Left lung (tissue), 4 donors: ENCODE measurements at regions not wholly inside any gene's neighbourhood (a gene's known extent, or its start where the extent isn't known, plus 50 kb on each side); places are given as distances from the start of the nearest gene placed in this dataset.
A peak's percentile ranks its signal among the peaks of the same experiment; 100 is the strongest.

ENCODE experiments used
- ATAC-seq: fragments of 200-7000 bp; cut with Tn5 transposase; one replicate; pipeline ENCODE4 v1.9.1; 2020; ENCODE audit warnings: moderate library complexity
- DNase-seq, 4 donors: peaks; one replicate each; pipeline ENCODE4 v3.0.0-alpha.2; 2013 to 2020
- H3K27ac ChIP-seq, 2 donors: fragments of 200-600 bp; sonication (generic) in 1 of 2; one replicate each; pipeline versions ENCODE4 v1.5.0 to v1.8.0; 2020 to 2021
- H3K27me3 ChIP-seq, 2 donors: fragments of 200-600 bp; sonication (generic) in 1 of 2; one replicate each; pipeline versions ENCODE4 v1.5.0 to v1.8.0; 2020 to 2021
- H3K36me3 ChIP-seq, 2 donors: fragments of 200-600 bp; sonication (generic) in 1 of 2; one replicate each; pipeline versions ENCODE4 v1.5.0 to v1.8.0; 2020 to 2021
- H3K4me1 ChIP-seq, 2 donors: fragments of 200-600 bp; one replicate each; pipeline ENCODE4 v1.8.0; 2021
- H3K4me3 ChIP-seq, 2 donors: fragments of 200-600 bp; sonication (generic) in 1 of 2; one replicate each; pipeline versions ENCODE4 v1.5.0 to v1.8.0; 2020 to 2021; ENCODE audit warnings: mild to moderate bottlenecking in 1 of 2
- H3K9me3 ChIP-seq, 2 donors: fragments of 200-600 bp; sonication (generic) in 1 of 2; one replicate each; pipeline versions ENCODE4 v1.5.0 to v1.8.0; 2020 to 2021
- intact Hi-C, 2 donors: fragments of 100-400 bp; cut with DNase I; formaldehyde crosslinking; loops; one replicate each; pipeline versions ENCODE4 v1.11.2 to v1.14.2; 2022
- TF ChIP-seq, protein P1 (sequence below), 2 donors: fragments of 200-600 bp; sonication (generic) in 1 of 2; IDR thresholded peaks; one replicate each; pipeline versions ENCODE4 v1.5.0 to v1.8.0; 2021; ENCODE audit warnings: antibody characterized with exemption in 2 of 2
- donor health status: DM: no; HTN: yes; CAD: no.
- donor health status: DM: no; HTN: no; CAD: no.

DNA sequence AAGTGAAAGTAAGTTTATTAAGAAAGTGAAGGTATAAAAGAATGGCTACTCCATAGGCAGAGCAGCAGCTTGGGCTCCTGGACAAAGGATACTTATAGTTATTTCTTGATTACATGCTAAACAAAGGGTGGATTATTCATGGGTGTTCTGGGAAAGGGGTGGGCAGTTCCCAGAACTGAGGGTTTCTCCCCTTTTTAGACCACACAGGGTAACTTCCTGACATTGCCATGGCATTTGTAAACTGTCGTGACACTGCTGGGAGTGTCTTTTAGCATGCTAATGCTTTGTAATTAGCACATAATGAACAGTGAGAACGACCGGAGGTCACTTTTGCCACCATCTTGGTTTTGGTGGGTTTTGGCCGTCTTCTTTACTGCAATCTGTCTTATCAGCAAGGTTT lies 557.6 kb downstream of the SPRY1 start:
- TF ChIP-seq, protein P1, sequence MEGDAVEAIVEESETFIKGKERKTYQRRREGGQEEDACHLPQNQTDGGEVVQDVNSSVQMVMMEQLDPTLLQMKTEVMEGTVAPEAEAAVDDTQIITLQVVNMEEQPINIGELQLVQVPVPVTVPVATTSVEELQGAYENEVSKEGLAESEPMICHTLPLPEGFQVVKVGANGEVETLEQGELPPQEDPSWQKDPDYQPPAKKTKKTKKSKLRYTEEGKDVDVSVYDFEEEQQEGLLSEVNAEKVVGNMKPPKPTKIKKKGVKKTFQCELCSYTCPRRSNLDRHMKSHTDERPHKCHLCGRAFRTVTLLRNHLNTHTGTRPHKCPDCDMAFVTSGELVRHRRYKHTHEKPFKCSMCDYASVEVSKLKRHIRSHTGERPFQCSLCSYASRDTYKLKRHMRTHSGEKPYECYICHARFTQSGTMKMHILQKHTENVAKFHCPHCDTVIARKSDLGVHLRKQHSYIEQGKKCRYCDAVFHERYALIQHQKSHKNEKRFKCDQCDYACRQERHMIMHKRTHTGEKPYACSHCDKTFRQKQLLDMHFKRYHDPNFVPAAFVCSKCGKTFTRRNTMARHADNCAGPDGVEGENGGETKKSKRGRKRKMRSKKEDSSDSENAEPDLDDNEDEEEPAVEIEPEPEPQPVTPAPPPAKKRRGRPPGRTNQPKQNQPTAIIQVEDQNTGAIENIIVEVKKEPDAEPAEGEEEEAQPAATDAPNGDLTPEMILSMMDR (IDR thresholded peaks at IDR 0.05): no peak
- Histone ChIP-seq H3K4me1 (no peaks in the 10 kb centered on the region), H3K9me3 (no peaks in the 10 kb centered on the region), H3K27ac (no peak overlapping the region), H3K36me3 (no peaks in the 10 kb centered on the region), H3K27me3 (no peaks in the 10 kb centered on the region), H3K4me3 (no peak overlapping the region)
- intact Hi-C loops: no loop called here
- ATAC-seq (no peak), DNase-seq (no peak)

DNA sequence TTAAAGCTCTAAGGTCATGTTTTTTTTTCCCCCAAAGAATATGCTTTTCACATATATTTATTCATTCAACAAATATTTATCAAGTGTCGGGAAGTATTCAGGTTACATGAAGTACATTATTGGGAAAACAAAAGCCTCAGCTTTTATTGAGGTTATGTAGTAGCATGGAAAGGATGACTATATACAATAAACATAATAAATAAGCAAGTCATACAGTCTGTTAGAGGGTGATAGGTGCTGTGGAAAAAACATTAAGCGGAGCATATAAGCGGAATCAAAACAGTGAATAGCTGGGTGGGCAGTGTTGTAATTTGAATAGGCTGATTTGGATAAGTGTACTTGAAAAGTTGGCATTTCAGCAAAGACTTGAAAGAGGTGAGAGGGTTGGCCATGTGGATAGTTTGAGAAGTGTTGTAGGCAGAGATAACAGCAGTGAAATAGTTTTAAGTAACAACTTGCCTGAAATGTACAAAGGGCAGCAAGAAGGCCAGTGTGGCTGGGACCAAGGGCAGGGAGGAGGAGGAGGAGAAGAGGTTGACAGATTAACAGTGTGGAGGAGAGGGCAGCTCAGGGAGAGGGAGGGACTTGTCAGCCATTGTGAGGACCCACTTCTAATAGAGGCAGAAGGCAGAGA lies 558.7 kb downstream of the SPRY1 start:
- peak in 2 of 4 donors; percentile 34 to 58 for DNase-seq
- intact Hi-C loops: no loop called here
- H3K27ac ChIP-seq: no peak overlapping the region
- H3K36me3 ChIP-seq: no peaks in the 10 kb centered on the region
- no peak overlapping the region for H3K4me3 ChIP-seq
- ATAC-seq: peak; percentile 95
- H3K4me1 ChIP-seq: no peaks in the 10 kb centered on the region
- TF ChIP-seq, protein P1 (IDR thresholded peaks at IDR 0.05): no peak
- H3K9me3 ChIP-seq: no peaks in the 10 kb centered on the region
- H3K27me3 ChIP-seq: no peaks in the 10 kb centered on the region

DNA sequence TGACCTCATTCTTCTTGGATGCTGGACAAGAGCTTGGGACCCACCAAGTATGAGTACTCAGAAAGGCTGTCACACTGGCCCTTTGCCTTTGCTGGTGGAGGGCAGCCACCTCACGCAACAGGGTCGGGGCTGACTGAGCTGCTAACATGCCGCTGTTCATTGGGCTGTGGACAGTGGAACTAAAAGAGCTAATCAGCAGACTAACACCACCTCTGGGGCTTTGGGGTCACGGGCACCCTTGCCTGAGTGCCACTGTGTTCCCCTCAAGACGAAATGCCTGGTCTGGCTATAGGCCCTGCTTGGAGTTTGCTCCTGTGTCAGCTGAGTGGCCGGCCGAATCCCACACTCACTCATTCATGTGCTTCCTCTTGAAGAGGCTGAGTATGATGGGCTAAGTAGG lies 559.6 kb downstream of the SPRY1 start:
- Histone ChIP-seq H3K36me3 (no peaks in the 10 kb centered on the region), H3K4me1 (no peaks in the 10 kb centered on the region), H3K27ac (no peak overlapping the region), H3K4me3 (no peak overlapping the region), H3K9me3 (no peaks in the 10 kb centered on the region), H3K27me3 (no peaks in the 10 kb centered on the region)
- DNase-seq (no peak), ATAC-seq (no peak)
- intact Hi-C loops: no loop called here
- TF ChIP-seq, protein P1 (IDR thresholded peaks at IDR 0.05): no peak

DNA sequence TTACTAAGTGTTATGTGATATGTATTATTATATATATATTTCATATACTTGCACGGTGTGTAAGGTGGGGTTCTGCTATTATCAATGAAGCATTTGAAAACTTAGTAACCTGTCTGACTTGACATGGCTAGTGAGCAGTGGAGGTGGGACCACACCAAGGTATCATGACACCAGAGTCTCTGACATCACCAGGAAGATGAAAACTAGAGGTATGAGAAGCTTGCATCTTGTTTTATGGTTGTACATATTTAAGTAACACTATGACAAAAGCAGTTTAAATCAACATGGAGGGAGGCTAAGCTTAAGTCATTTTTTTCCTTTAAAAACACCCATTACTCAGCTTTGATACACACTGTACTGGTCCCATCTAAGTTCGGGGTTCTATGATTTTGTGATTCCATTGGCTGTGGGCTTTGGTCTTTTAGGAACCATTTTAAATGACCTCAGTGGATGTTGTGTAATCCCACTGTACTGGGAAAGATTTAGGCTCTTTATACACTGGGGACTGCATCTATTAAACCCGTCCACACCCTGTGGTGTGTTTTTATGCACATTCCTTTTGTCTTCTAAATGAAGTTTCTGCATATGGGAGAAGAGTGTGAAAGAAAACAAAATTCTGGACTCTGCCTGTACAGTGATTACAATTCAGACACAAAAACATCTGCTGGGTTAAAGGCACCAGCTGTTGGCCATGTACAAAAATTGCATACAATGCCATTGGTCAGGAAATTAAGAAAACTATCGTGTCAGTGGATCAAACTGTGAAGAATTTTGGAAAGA lies 570.6 kb downstream of the SPRY1 start:
- intact Hi-C loops: no loop called here
- no peaks in the 10 kb centered on the region for H3K4me1 ChIP-seq
- no peak overlapping the region for H3K4me3 ChIP-seq
- ATAC-seq (peak; percentile 56), DNase-seq (peak in 2 of 4 donors; percentile 81 to 85)
- H3K9me3 ChIP-seq: no peaks in the 10 kb centered on the region
- no peak overlapping the region for H3K27ac ChIP-seq
- no peaks in the 10 kb centered on the region for H3K36me3 ChIP-seq
- H3K27me3 ChIP-seq: no peaks in the 10 kb centered on the region
- TF ChIP-seq, protein P1 (IDR thresholded peaks at IDR 0.05): no peak

DNA sequence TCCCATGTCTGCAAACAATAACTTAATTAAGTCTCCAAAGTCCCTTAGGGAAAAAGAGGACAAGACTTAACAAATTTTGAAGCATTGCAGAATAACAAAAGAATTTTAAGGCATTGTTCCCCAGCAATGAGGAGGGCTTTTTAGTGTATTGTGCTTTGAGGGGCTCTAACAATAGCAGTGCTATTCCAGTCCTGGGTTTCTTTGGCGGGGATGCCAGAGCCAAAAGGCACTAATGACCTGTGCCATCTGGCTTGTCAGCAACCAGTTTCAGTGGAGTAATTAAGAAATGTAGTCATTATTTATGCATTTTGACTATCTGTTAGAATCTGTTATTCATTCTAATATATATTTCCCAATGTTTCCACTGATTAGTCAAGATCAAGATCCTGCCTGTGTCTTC lies 575.4 kb downstream of the SPRY1 start:
- no peaks in the 10 kb centered on the region for H3K9me3 ChIP-seq
- TF ChIP-seq, protein P1 (IDR thresholded peaks at IDR 0.05): no peak
- H3K36me3 ChIP-seq: no peaks in the 10 kb centered on the region
- no peaks in the 10 kb centered on the region for H3K4me1 ChIP-seq
- ATAC-seq: no peak
- intact Hi-C loops: no loop called here
- DNase-seq: no peak
- H3K27me3 ChIP-seq: no peaks in the 10 kb centered on the region
- H3K4me3 ChIP-seq: no peak overlapping the region
- no peak overlapping the region for H3K27ac ChIP-seq
